K562 (cell line): ENCODE measurements at regions not wholly inside any gene's neighbourhood (a gene's known extent, or its start where the extent isn't known, plus 50 kb on each side); places are given as distances from the start of the nearest gene placed in this dataset.

Source experiments
- ATAC-seq: fragments of 200-7000 bp; cut with Tn5 transposase; 3 replicates; pipeline ENCODE4 v1.9.1; 2020; ENCODE audit warnings: moderate library complexity
- BruUV-seq: library from RNA; stranded (reverse); fragments of 400-500 nt; replicated peaks from 2 replicates; lab custom pipeline; 2021; lab: Mats Ljungman, UMichigan
- CTCF ChIA-PET: fragments of 300-600 bp; formaldehyde crosslinking; extraction: SDS; loops from one replicate; lab custom pipeline; 2021; ENCODE audit warnings: low intra/inter-chr PET ratio; lab: Yijun Ruan, JAX
- POLR2A ChIA-PET: fragments of 300-600, 350-650 bp; sonication (Branson Sonifier 250); formaldehyde crosslinking; extraction: SDS; loops from one replicate; lab custom pipeline; 2021; ENCODE audit warnings: antibody characterized with exemption, inconsistent platforms; lab: Yijun Ruan, JAX
- DNase-seq, 4 experiments: peaks; one replicate each; pipeline versions ENCODE4 v3.0.0 to v3.0.0-alpha.2; 2011 to 2018; ENCODE audit warnings: low spot score in 3 of 4, mixed read lengths in 3 of 4; ENCODE audit errors: extremely low read depth in 1 of 4
- FAIRE-seq: peaks from 2 replicates; lab custom pipeline; 2011; peaks lifted over from hg19 to GRCh38; lab: Jason Lieb, UNC
- H2AFZ ChIP-seq: 2 replicates; pipeline ENCODE4 v1.6.0; 2011; ENCODE audit warnings: low read depth, low read length, control low read depth, inconsistent platforms
- H3K27ac ChIP-seq: fragments of 200-600 bp; 3 replicates; pipeline ENCODE4 v1.8.0; 2011; ENCODE audit warnings: low read depth, mild to moderate bottlenecking, control low read depth, inconsistent platforms, low read length, moderate library complexity, mixed read lengths; ENCODE audit errors: extremely low read depth
- H3K27me3 ChIP-seq, 2 experiments: fragments of 300-600 bp in 1 of 2; 2 replicates in 1 of 2; 3 replicates in 1 of 2; pipeline versions ENCODE4 v1.6.0 to v1.8.0; 2011; ENCODE audit warnings: inconsistent platforms in 2 of 2, low read length in 2 of 2, mild to moderate bottlenecking in 1 of 2, mixed read lengths in 1 of 2, moderate library complexity in 1 of 2; ENCODE audit not compliant: control insufficient read depth in 2 of 2, insufficient read depth in 2 of 2
- H3K36me3 ChIP-seq: fragments of 300-600 bp; 3 replicates; pipeline ENCODE4 v1.8.0; 2011; ENCODE audit warnings: mild to moderate bottlenecking, low read length, inconsistent platforms; ENCODE audit not compliant: control insufficient read depth, insufficient read depth
- H3K4me1 ChIP-seq, 2 experiments: fragments of 200-600 bp in 1 of 2; replicated peaks in 1 of 2; 2 replicates in 1 of 2; 3 replicates in 1 of 2; pipeline versions ENCODE4 v1.5.1 to v1.8.0; 2011; ENCODE audit warnings: inconsistent platforms in 2 of 2, low read length in 2 of 2, mild to moderate bottlenecking in 1 of 2, mixed read lengths in 1 of 2, moderate library complexity in 1 of 2; ENCODE audit not compliant: control insufficient read depth in 2 of 2, insufficient read depth in 2 of 2
- H3K4me2 ChIP-seq: 2 replicates; pipeline ENCODE4 v1.6.1; 2011; ENCODE audit warnings: low read length, control low read depth, inconsistent platforms, mixed read lengths; ENCODE audit not compliant: insufficient read depth
- H3K4me3 ChIP-seq: fragments of 200-600 bp; sonication (generic), shearing (Covaris generic); 2 replicates; pipeline ENCODE4 v1.5.1; 2016; ENCODE audit warnings: control low read depth, inconsistent platforms
- H3K79me2 ChIP-seq: fragments of 200-600 bp; 3 replicates; pipeline ENCODE4 v1.8.0; 2011; ENCODE audit warnings: low read length, inconsistent platforms; ENCODE audit not compliant: control insufficient read depth, insufficient read depth
- H3K9ac ChIP-seq, 2 experiments: 2 replicates each; pipeline versions ENCODE4 v1.6.0 to v1.6.1; 2011; ENCODE audit warnings: low read depth in 2 of 2, low read length in 2 of 2, control low read depth in 1 of 2, inconsistent platforms in 1 of 2, mild to moderate bottlenecking in 1 of 2, mixed read lengths in 1 of 2; ENCODE audit not compliant: insufficient read depth in 1 of 2
- H3K9me1 ChIP-seq: one replicate; pipeline ENCODE4 v1.6.0; 2011; ENCODE audit warnings: inconsistent platforms, mild to moderate bottlenecking, low read length, moderate library complexity; ENCODE audit not compliant: control insufficient read depth, insufficient read depth
- H3K9me3 ChIP-seq: replicated peaks from 2 replicates; pipeline ENCODE4 v1.5.1; 2011; ENCODE audit warnings: low read depth, low read length, inconsistent platforms; ENCODE audit not compliant: control insufficient read depth, insufficient read depth
- H4K20me1 ChIP-seq: replicated peaks from 2 replicates; pipeline ENCODE4 v1.6.1; 2011; ENCODE audit warnings: low read length, inconsistent platforms, mixed read lengths; ENCODE audit not compliant: control insufficient read depth, insufficient read depth
- CBX8 ChIP-seq: fragments of 200-600 bp; sonication (generic); IDR thresholded peaks from 2 replicates; pipeline ENCODE4 v1.6.1; 2012; ENCODE audit warnings: borderline replicate concordance, mixed run types, low read depth, mild to moderate bottlenecking, moderate library complexity, mixed read lengths, low read length, control low read depth, inconsistent platforms; ENCODE audit not compliant: poor library complexity, severe bottlenecking; ENCODE audit errors: extremely low read depth
- CHD2 ChIP-seq: IDR thresholded peaks from 2 replicates; pipeline ENCODE4 v1.6.1; 2011; ENCODE audit warnings: low read depth, low read length
- HDAC1 ChIP-seq, 2 experiments: fragments of 450-650 bp; IDR thresholded peaks; 2 replicates each; pipeline ENCODE4 v1.6.1; 2016 to 2017; ENCODE audit warnings: inconsistent platforms in 1 of 2, mild to moderate bottlenecking in 1 of 2, moderate library complexity in 1 of 2
- MED1 ChIP-seq: sonication (generic); formaldehyde crosslinking; IDR thresholded peaks from 2 replicates; pipeline ENCODE4 v1.8.1; 2023; ENCODE audit warnings: missing genetic modification reagents, borderline replicate concordance
- ZBED1 ChIP-seq: IDR thresholded peaks from 2 replicates; pipeline ENCODE4 v1.6.1; 2014
- ZNF277 ChIP-seq: fragments of 250-450 bp; sonication (Bioruptor Pico); IDR thresholded peaks from 2 replicates; pipeline ENCODE4 v1.8.0; 2022; ENCODE audit warnings: inconsistent platforms, mild to moderate bottlenecking, moderate library complexity, borderline replicate concordance
- ZNF280B ChIP-seq: fragments of 250-450 bp; sonication (Bioruptor Pico); IDR thresholded peaks from 2 replicates; pipeline ENCODE4 v1.5.1; 2021; ENCODE audit warnings: mild to moderate bottlenecking
- ZNF324 ChIP-seq: fragments of 250-450 bp; sonication (Bioruptor Pico); IDR thresholded peaks from 2 replicates; pipeline ENCODE4 v1.4.0; 2020; ENCODE audit warnings: mild to moderate bottlenecking
- WGBS: fragments of 100-300 bp; shearing (Covaris generic); methylation state at CpG from one replicate; pipeline ENCODE4 v1.1.6; 2016; ENCODE audit warnings: low coverage, mixed read lengths; ENCODE audit not compliant: insufficient coverage; ENCODE audit errors: missing lambda C conversion rate; 5-methylcytosine and 5-hydroxymethylcytosine counted together
- in situ Hi-C: fragments of 300-500 bp; cut with MboI; formaldehyde crosslinking; loops from 4 replicates; pipeline ENCODE4 v1.15.0; 2018; ENCODE audit warnings: inconsistent platforms, mixed read lengths
- intact Hi-C: fragments of 100-400 bp; cut with micrococcal nuclease; formaldehyde crosslinking; loops from 2 replicates; pipeline ENCODE4 v1.14.2; 2022
- TF ChIP-seq, protein P1 (sequence below): fragments of 450-650 bp; IDR thresholded peaks from 2 replicates; pipeline ENCODE4 v1.6.1; 2018; ENCODE audit not compliant: partially characterized antibody

DNA sequence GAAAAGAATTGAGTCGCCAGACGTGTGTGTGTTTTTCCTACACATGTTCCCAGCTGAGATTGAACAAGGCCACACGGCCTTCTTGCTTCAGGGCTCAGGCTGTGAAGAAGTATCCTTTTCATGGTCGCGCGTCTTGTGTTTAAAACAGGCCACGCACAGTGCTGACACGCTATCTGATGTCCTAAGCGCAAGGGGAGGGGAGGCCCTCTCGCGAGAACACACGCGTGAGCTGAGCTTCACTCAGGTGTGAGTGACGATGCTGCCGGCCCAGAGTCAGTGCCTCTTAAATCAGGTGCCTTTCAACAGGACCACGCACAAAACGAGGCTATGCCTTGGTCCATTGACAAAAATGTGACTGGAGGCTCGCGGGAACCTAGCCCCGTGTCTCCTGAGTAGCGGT is 103.7 kb downstream of the TEX29 start:
- FAIRE-seq (no peak), ATAC-seq (peak; percentile 84), DNase-seq (peak; percentile 15 to 39 (median 23))
- Histone ChIP-seq H4K20me1 (no peaks in the 10 kb centered on the region; the same call in 1 of the 2 replicates), H2AFZ (no peak overlapping the region), H3K79me2 (no peaks in the 10 kb centered on the region), H3K4me1 (no peaks in the 10 kb centered on the region), H3K4me3 (no peak overlapping the region), H3K9me3 (no peaks in the 10 kb centered on the region), H3K27me3 (peaks cover 6 to 63% of the 10 kb centered on the region in 2 experiments), H3K4me2 (no peak overlapping the region), H3K9me1 (no peaks in the 10 kb centered on the region), H3K27ac (no peak overlapping the region), H3K9ac (no peak overlapping the region), H3K36me3 (no peaks in the 10 kb centered on the region)
- TF ChIP-seq ZNF324 (CRISPR knock-in tag) (no peak), CHD2 (peak; percentile 93)
- in situ Hi-C loops (no loop called here), intact Hi-C loops (no loop called here)
- ChIA-PET CTCF (no interaction called here), POLR2A (no interaction called here)
- WGBS, result 7% methylated on average over 16 of the region's 21 CpGs
- no TSS peak for BruUV-seq

DNA sequence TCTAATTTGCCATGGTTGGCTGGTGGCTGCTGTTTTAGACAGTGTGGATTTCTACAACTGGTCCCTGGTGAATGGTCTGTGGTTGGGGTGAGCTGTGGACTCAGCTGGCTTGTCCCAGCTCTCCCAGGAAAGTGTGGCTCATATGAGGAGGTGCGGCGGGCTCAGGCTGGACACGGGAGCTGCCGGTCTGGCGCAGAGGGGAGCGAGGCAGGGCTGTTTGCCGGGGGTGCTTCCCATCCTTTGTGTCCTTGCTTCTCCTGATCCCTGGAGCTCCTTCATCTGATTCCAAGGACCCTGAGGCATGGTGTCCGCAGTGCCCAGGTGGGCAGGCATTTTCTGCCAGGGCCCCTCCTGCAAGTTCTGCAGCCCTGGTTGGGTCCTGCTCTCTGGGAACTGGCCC is 104.9 kb downstream of the TEX29 start:
- Histone ChIP-seq H4K20me1 (no peaks in the 10 kb centered on the region; the same call in 1 of the 2 replicates), H3K27me3 (peaks cover 6 to 54% of the 10 kb centered on the region in 2 experiments; a peak in 4 of 5 replicates), H2AFZ (no peak overlapping the region), H3K4me2 (no peak overlapping the region), H3K36me3 (no peaks in the 10 kb centered on the region), H3K79me2 (no peaks in the 10 kb centered on the region), H3K4me3 (no peak overlapping the region), H3K9me1 (no peaks in the 10 kb centered on the region), H3K9me3 (no peaks in the 10 kb centered on the region), H3K27ac (no peak overlapping the region), H3K9ac (no peak overlapping the region), H3K4me1 (no peaks in the 10 kb centered on the region)
- FAIRE-seq, result no peak
- no peak for ATAC-seq
- POLR2A ChIA-PET, result interaction anchor here (0.6 kb wide), 1 partner anchor 254 kb away, joined by 3 read pairs; no protein-coding TSS in a partner anchor
- in situ Hi-C loops (no loop called here), intact Hi-C loops (no loop called here)
- 9% methylated on average over 7 of the region's 8 CpGs for WGBS
- CTCF ChIA-PET, result no interaction called here
- DNase-seq, result no peak
- no TSS peak for BruUV-seq
- TF ChIP-seq HDAC1 (IDR thresholded peaks at IDR 0.05) (no peak), ZNF280B (no peak), ZBED1 (no peak), CBX8 (no peak), ZNF277 (no peak), MED1 (CRISPR knock-in tag) (no peak)
- TF ChIP-seq, protein P1, sequence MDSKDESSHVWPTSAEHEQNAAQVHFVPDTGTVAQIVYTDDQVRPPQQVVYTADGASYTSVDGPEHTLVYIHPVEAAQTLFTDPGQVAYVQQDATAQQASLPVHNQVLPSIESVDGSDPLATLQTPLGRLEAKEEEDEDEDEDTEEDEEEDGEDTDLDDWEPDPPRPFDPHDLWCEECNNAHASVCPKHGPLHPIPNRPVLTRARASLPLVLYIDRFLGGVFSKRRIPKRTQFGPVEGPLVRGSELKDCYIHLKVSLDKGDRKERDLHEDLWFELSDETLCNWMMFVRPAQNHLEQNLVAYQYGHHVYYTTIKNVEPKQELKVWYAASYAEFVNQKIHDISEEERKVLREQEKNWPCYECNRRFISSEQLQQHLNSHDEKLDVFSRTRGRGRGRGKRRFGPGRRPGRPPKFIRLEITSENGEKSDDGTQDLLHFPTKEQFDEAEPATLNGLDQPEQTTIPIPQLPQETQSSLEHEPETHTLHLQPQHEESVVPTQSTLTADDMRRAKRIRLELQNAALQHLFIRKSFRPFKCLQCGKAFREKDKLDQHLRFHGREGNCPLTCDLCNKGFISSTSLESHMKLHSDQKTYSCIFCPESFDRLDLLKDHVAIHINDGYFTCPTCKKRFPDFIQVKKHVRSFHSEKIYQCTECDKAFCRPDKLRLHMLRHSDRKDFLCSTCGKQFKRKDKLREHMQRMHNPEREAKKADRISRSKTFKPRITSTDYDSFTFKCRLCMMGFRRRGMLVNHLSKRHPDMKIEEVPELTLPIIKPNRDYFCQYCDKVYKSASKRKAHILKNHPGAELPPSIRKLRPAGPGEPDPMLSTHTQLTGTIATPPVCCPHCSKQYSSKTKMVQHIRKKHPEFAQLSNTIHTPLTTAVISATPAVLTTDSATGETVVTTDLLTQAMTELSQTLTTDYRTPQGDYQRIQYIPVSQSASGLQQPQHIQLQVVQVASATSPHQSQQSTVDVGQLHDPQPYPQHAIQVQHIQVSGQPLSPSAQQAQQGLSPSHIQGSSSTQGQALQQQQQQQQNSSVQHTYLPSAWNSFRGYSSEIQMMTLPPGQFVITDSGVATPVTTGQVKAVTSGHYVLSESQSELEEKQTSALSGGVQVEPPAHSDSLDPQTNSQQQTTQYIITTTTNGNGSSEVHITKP, result no peak
